ENCODE measurements at regions not wholly inside any gene's neighbourhood (a gene's known extent, or its start where the extent isn't known, plus 50 kb on each side); places are given as distances from the start of the nearest gene placed in this dataset.

- TF ChIP-seq EP300 (IDR thresholded peaks at IDR 0.05; ENCODE audit: borderline replicate concordance) (no peak), REST (IDR thresholded peaks at IDR 0.05; ENCODE audit: low read depth) (no peak), TAF1 (IDR thresholded peaks at IDR 0.05; ENCODE audit: low read depth) (no peak), RAD21 (IDR thresholded peaks at IDR 0.05; ENCODE audit: low read depth) (no peak), CEBPB (IDR thresholded peaks at IDR 0.05) (no peak)
These were observed 116.9 kb upstream of the SMC2 start for GRCh38 chr9:103977163-103977562.

GRCh38 chr9:103978396-103978795, 115.7 kb upstream of the SMC2 start:
- no peak for TF ChIP-seq CEBPB (IDR thresholded peaks at IDR 0.05)
- no peak for TF ChIP-seq TCF12 (IDR thresholded peaks at IDR 0.05; ENCODE audit: low read depth)

- TF ChIP-seq EGR1 (IDR thresholded peaks at IDR 0.05) (no peak), ZBTB7A (IDR thresholded peaks at IDR 0.05; ENCODE audit: low read depth) (no peak), USF1 (IDR thresholded peaks at IDR 0.05) (no peak), TAF1 (IDR thresholded peaks at IDR 0.05; ENCODE audit: low read depth) (no peak)
These were observed 112.2 kb upstream of the SMC2 start for GRCh38 chr9:103981912-103982311.

GRCh38 chr9:103985077-103985476, 109.0 kb upstream of the SMC2 start:
- no peak for TF ChIP-seq MAX (IDR thresholded peaks at IDR 0.05)
- no peak for TF ChIP-seq RAD21 (IDR thresholded peaks at IDR 0.05; ENCODE audit: low read depth)
- TF ChIP-seq TAF1 (IDR thresholded peaks at IDR 0.05; ENCODE audit: low read depth), result no peak
- TF ChIP-seq EP300 (IDR thresholded peaks at IDR 0.05; ENCODE audit: borderline replicate concordance), result no peak
- TF ChIP-seq TCF12 (IDR thresholded peaks at IDR 0.05; ENCODE audit: low read depth), result no peak
- TF ChIP-seq ZBTB7A (IDR thresholded peaks at IDR 0.05; ENCODE audit: low read depth), result no peak
- no peak for TF ChIP-seq EGR1 (IDR thresholded peaks at IDR 0.05)

GRCh38 chr9:103988821-103989220, 105.3 kb upstream of the SMC2 start:
- TF ChIP-seq NFIC (IDR thresholded peaks at IDR 0.05) (no peak), CREB1 (IDR thresholded peaks at IDR 0.05; ENCODE audit: low read depth) (no peak), REST (IDR thresholded peaks at IDR 0.05; ENCODE audit: low read depth) (no peak), YY1 (IDR thresholded peaks at IDR 0.05; ENCODE audit: low read depth) (no peak)

GRCh38 chr9:103990311-103990710, 103.8 kb upstream of the SMC2 start:
- TF ChIP-seq FOXM1 (IDR thresholded peaks at IDR 0.05; ENCODE audit: borderline replicate concordance, low read depth) (no peak), CREB1 (IDR thresholded peaks at IDR 0.05; ENCODE audit: low read depth) (no peak)

GRCh38 chr9:103991001-103991400, 103.1 kb upstream of the SMC2 start:
- TF ChIP-seq YY1 (IDR thresholded peaks at IDR 0.05; ENCODE audit: low read depth), result no peak
- no peak for TF ChIP-seq FOXM1 (IDR thresholded peaks at IDR 0.05; ENCODE audit: borderline replicate concordance, low read depth)
- no peak for TF ChIP-seq CEBPB (IDR thresholded peaks at IDR 0.05)
- TF ChIP-seq ZBTB7A (IDR thresholded peaks at IDR 0.05; ENCODE audit: low read depth), result no peak
- TF ChIP-seq TCF12 (IDR thresholded peaks at IDR 0.05; ENCODE audit: low read depth), result no peak
- no peak for TF ChIP-seq RAD21 (IDR thresholded peaks at IDR 0.05; ENCODE audit: low read depth)
- TF ChIP-seq REST (IDR thresholded peaks at IDR 0.05; ENCODE audit: low read depth), result no peak
- no peak for TF ChIP-seq TAF1 (IDR thresholded peaks at IDR 0.05; ENCODE audit: low read depth)
